ENCODE measurements at regions not wholly inside any gene's neighbourhood (a gene's known extent, or its start where the extent isn't known, plus 50 kb on each side); places are given as distances from the start of the nearest gene placed in this dataset.

- Histone ChIP-seq H3K9ac (ENCODE audit: insufficient read depth, low read length, poor library complexity, severe bottlenecking) (no peak overlapping the region), H2AFZ (ENCODE audit: insufficient read depth, low read depth, low read length, poor library complexity, severe bottlenecking) (no peak overlapping the region), H3K4me2 (replicated peaks; ENCODE audit: extremely low read depth, low read length, poor library complexity, severe bottlenecking) (peak overlapping the region; percentile 40), H3K4me1 (ENCODE audit: control insufficient read depth in 1 of 2, insufficient read depth in 2 of 2, low read length in 2 of 2) (peaks cover 14 to 23% of the 10 kb centered on the region in 2 donors), H3K27me3 (ENCODE audit: control insufficient read depth in 2 of 2, insufficient read depth in 2 of 2, low read length in 2 of 2) (no peaks in the 10 kb centered on the region), H3K9me3 (replicated peaks in 1 of 2; ENCODE audit: control insufficient read depth in 1 of 2, insufficient read depth in 1 of 2, low read length in 2 of 2) (no peaks in the 10 kb centered on the region), H4K20me1 (ENCODE audit: insufficient read depth, low read length) (no peaks in the 10 kb centered on the region), H3K36me3 (replicated peaks in 1 of 2; ENCODE audit: control insufficient read depth in 1 of 2, insufficient read depth in 2 of 2, low read length in 2 of 2) (no peaks in the 10 kb centered on the region), H3K4me3 (replicated peaks in 1 of 3; ENCODE audit: low read depth in 2 of 3, low read length in 3 of 3) (peak overlapping the region in 1 of 3 experiments; percentile 22), H3K27ac (ENCODE audit: low read depth in 1 of 2, low read length in 2 of 2) (peak overlapping the region in 1 of 2 donors; percentile 20), H3K79me2 (ENCODE audit: insufficient read depth, low read length) (no peaks in the 10 kb centered on the region)
- H3K27ac Mint-ChIP-seq: peak overlapping the region in 4 of 7 donors; percentile 9 to 83 (median 40)
- no peak for TF ChIP-seq CTCF (IDR thresholded peaks at IDR 0.05)
- H3K4me3 Mint-ChIP-seq: peak overlapping the region in 1 of 2 donors; percentile 24
- peaks cover 0 to 3% (median 0%) of the 10 kb centered on the region in 7 donors for H3K9me3 Mint-ChIP-seq
- H3K27me3 Mint-ChIP-seq (ENCODE audit: low read depth in 3 of 3): no peaks in the 10 kb centered on the region
- intact Hi-C loops (cut with micrococcal nuclease): no loop called here
- peaks cover 26% of the 10 kb centered on the region for H3K4me1 Mint-ChIP-seq
- WGBS (ENCODE audit: insufficient coverage): no CpG with 5 or more reads among the region's 1 CpG
- no peaks in the 10 kb centered on the region for H3K36me3 Mint-ChIP-seq
- peak; percentile 54 to 71 (median 62) for DNase-seq
Observed at GRCh38 chr2:195486987-195487644, 169.9 kb upstream of the SLC39A10 start.

DNA sequence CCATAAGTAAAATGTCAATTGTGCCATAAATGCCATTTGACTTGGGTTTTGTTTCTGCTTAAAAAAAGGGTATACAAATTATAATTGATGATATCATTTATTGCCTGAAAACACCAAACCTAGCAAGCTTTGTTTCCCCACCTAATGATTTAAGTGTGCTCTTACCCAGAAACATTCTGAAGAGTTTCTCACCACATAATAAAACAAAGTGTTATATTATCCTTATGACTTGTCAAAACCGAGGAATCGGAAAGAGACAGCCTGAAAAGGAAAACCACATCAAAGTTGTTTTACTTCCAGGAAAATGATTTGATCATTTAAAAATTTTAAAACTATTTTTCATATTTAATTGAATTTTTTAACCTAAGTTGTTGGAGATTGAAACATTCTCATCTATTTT, 170.5 kb upstream of the SLC39A10 start:
- peak overlapping the region in 1 of 3 experiments; percentile 22 for H3K4me3 ChIP-seq (replicated peaks in 1 of 3; ENCODE audit: low read depth in 2 of 3, low read length in 3 of 3)
- H3K4me2 ChIP-seq (replicated peaks; ENCODE audit: extremely low read depth, low read length, poor library complexity, severe bottlenecking): peak overlapping the region; percentile 40
- no peaks in the 10 kb centered on the region for H4K20me1 ChIP-seq (ENCODE audit: insufficient read depth, low read length)
- Mint-ChIP-seq H3K36me3 (no peaks in the 10 kb centered on the region), H3K4me1 (peaks cover 26% of the 10 kb centered on the region), H3K27ac (no peak overlapping the region), H3K9me3 (peaks cover 0 to 3% (median 0%) of the 10 kb centered on the region in 7 donors), H3K27me3 (ENCODE audit: low read depth in 3 of 3) (no peaks in the 10 kb centered on the region), H3K4me3 (no peak overlapping the region)
- intact Hi-C loops (cut with micrococcal nuclease): no loop called here
- no peak overlapping the region for H3K27ac ChIP-seq (ENCODE audit: low read depth in 1 of 2, low read length in 2 of 2)
- no CpG with 5 or more reads among the region's 2 CpGs for WGBS (ENCODE audit: insufficient coverage)
- H3K36me3 ChIP-seq (replicated peaks in 1 of 2; ENCODE audit: control insufficient read depth in 1 of 2, insufficient read depth in 2 of 2, low read length in 2 of 2): no peaks in the 10 kb centered on the region
- no peak for TF ChIP-seq CTCF (IDR thresholded peaks at IDR 0.05)
- no peak overlapping the region for H3K9ac ChIP-seq (ENCODE audit: insufficient read depth, low read length, poor library complexity, severe bottlenecking)
- no peaks in the 10 kb centered on the region for H3K79me2 ChIP-seq (ENCODE audit: insufficient read depth, low read length)
- DNase-seq: no peak
- H3K27me3 ChIP-seq (ENCODE audit: control insufficient read depth in 2 of 2, insufficient read depth in 2 of 2, low read length in 2 of 2): no peaks in the 10 kb centered on the region
- H2AFZ ChIP-seq (ENCODE audit: insufficient read depth, low read depth, low read length, poor library complexity, severe bottlenecking): no peak overlapping the region
- H3K9me3 ChIP-seq (replicated peaks in 1 of 2; ENCODE audit: control insufficient read depth in 1 of 2, insufficient read depth in 1 of 2, low read length in 2 of 2): no peaks in the 10 kb centered on the region
- peaks cover 14 to 23% of the 10 kb centered on the region in 2 donors for H3K4me1 ChIP-seq (ENCODE audit: control insufficient read depth in 1 of 2, insufficient read depth in 2 of 2, low read length in 2 of 2)

Data from CD14-positive monocyte (primary cell).